ENCODE measurements at regions not wholly inside any gene's neighbourhood (a gene's known extent, or its start where the extent isn't known, plus 50 kb on each side); places are given as distances from the start of the nearest gene placed in this dataset.

DNA sequence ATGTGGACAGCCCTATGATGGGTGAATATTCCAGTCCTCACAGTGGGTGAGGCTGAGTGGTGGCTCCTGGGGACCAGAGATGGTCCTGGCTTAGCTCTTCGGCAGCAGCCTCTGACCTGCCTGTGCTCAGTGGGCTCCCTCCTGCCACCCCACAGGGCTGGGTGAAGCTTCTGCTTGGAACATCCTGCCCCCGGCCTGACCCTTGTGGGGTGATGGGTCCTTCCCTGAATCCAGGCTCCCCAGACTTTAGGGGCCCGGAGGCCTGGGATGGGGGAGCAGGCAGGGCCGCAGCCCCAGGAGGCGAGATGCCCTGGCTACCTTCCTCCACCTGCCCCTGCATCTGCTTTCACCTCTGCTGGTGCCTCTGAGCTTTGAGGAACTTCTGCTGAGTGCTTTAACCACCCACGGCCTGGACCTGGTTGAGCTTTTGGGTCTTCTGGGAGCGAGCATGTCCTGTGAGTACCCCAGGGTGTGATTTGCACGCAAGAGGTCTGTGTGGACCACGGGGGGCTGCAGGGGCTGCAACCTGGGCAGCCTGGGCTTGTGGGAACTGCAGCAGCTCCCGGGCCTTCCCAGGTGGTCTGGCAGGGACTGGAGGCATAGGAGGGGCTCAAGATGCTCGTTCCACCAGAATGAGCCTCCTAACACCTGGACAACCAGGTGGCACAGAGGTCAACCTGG, 159.5 kb downstream of the KIF26A start:
- ATAC-seq (no peak), DNase-seq (ENCODE audit: low read depth in 1 of 2, low spot score in 1 of 2) (no peak), FAIRE-seq (no peak)
- peak overlapping the region in 1 of 2 experiments; percentile 79; a peak in 3 of 6 replicates for H3K27ac ChIP-seq
- no peaks in the 10 kb centered on the region for H3K9me3 ChIP-seq
- ChIA-PET CTCF (interaction anchor here (0.7 to 1.2 kb wide), 2 partner anchors 27 to 203 kb away, joined by 3 read pairs; no protein-coding TSS in a partner anchor), POLR2A (no interaction called here)
- H3K4me1 ChIP-seq: peaks cover 21% of the 10 kb centered on the region
- 42% methylated on average over 8 of the region's 11 CpGs for WGBS (ENCODE audit: missing lambda C conversion rate)
- TF ChIP-seq ESRRA (IDR thresholded peaks at IDR 0.05; ENCODE audit: borderline replicate concordance, low read length): no peak
- TF ChIP-seq NFE2L2 (conservative IDR thresholded peaks at IDR 0.05; ENCODE audit: low read length): no peak
- no peak for TF ChIP-seq HES2 (IDR thresholded peaks at IDR 0.05)
- TF ChIP-seq, protein P1, sequence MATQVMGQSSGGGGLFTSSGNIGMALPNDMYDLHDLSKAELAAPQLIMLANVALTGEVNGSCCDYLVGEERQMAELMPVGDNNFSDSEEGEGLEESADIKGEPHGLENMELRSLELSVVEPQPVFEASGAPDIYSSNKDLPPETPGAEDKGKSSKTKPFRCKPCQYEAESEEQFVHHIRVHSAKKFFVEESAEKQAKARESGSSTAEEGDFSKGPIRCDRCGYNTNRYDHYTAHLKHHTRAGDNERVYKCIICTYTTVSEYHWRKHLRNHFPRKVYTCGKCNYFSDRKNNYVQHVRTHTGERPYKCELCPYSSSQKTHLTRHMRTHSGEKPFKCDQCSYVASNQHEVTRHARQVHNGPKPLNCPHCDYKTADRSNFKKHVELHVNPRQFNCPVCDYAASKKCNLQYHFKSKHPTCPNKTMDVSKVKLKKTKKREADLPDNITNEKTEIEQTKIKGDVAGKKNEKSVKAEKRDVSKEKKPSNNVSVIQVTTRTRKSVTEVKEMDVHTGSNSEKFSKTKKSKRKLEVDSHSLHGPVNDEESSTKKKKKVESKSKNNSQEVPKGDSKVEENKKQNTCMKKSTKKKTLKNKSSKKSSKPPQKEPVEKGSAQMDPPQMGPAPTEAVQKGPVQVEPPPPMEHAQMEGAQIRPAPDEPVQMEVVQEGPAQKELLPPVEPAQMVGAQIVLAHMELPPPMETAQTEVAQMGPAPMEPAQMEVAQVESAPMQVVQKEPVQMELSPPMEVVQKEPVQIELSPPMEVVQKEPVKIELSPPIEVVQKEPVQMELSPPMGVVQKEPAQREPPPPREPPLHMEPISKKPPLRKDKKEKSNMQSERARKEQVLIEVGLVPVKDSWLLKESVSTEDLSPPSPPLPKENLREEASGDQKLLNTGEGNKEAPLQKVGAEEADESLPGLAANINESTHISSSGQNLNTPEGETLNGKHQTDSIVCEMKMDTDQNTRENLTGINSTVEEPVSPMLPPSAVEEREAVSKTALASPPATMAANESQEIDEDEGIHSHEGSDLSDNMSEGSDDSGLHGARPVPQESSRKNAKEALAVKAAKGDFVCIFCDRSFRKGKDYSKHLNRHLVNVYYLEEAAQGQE (IDR thresholded peaks at IDR 0.05): no peak
- no peak for TF ChIP-seq USF2 (IDR thresholded peaks at IDR 0.05)
- TF ChIP-seq EHF (CRISPR knock-in tag; IDR thresholded peaks at IDR 0.05): no peak
- no peak for TF ChIP-seq CEBPB (IDR thresholded peaks at IDR 0.05)
- TF ChIP-seq JUN (IDR thresholded peaks at IDR 0.05): no peak
- TF ChIP-seq MAZ (IDR thresholded peaks at IDR 0.05; ENCODE audit: borderline replicate concordance, low read depth, low read length): no peak
- TF ChIP-seq, protein P2, sequence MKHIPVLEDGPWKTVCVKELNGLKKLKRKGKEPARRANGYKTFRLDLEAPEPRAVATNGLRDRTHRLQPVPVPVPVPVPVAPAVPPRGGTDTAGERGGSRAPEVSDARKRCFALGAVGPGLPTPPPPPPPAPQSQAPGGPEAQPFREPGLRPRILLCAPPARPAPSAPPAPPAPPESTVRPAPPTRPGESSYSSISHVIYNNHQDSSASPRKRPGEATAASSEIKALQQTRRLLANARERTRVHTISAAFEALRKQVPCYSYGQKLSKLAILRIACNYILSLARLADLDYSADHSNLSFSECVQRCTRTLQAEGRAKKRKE (CRISPR knock-in tag; IDR thresholded peaks at IDR 0.05; ENCODE audit: low read depth): no peak
- no peak for TF ChIP-seq HOXA7 (CRISPR knock-in tag; IDR thresholded peaks at IDR 0.05)
- no peak for TF ChIP-seq MAX (IDR thresholded peaks at IDR 0.05)
- no peak for TF ChIP-seq ZSCAN20 (CRISPR knock-in tag; IDR thresholded peaks at IDR 0.05)
- no peak for TF ChIP-seq ZNF302 (CRISPR knock-in tag; IDR thresholded peaks at IDR 0.05)
- no peak for TF ChIP-seq RARB (CRISPR knock-in tag; IDR thresholded peaks at IDR 0.05)
- TF ChIP-seq JUNB (IDR thresholded peaks at IDR 0.05): no peak
- H3K4me2 ChIP-seq: no peak overlapping the region
- no peak overlapping the region for H3K4me3 ChIP-seq

DNA sequence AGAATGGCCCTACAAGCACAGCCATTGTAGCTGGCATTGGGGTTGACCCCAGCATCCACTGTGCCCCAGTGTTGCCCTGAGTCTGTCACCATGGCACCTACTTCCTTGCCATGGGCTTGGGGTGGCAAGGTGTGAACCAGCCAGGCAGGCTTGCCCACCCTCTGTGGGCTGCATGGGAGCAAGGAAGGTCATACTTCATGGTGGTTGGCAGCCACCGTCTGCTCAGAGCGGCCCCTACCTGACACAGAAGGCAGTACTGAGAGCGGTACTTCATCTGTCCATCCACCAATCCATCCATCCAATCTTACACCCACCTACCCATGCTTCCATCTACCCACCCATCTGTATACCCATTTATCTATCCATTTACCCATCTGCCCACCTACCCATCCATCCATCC, 160.1 kb downstream of the KIF26A start:
- H3K4me3 ChIP-seq: no peak overlapping the region
- no peak overlapping the region for H3K27ac ChIP-seq
- FAIRE-seq: no peak
- no peaks in the 10 kb centered on the region for H3K9me3 ChIP-seq
- TF ChIP-seq FOSL2 (IDR thresholded peaks at IDR 0.05) (no peak), FOSL2 (CRISPR knock-in tag; IDR thresholded peaks at IDR 0.05) (no peak), TFCP2L1 (CRISPR knock-in tag; IDR thresholded peaks at IDR 0.05) (no peak), MAX (IDR thresholded peaks at IDR 0.05) (no peak), RNF2 (IDR thresholded peaks at IDR 0.05; ENCODE audit: borderline replicate concordance, low read depth) (no peak), HOXA7 (CRISPR knock-in tag; IDR thresholded peaks at IDR 0.05) (no peak), MAFK (IDR thresholded peaks at IDR 0.05; ENCODE audit: partially characterized antibody) (no peak), ZSCAN20 (CRISPR knock-in tag; IDR thresholded peaks at IDR 0.05) (no peak)
- TF ChIP-seq, protein P3, sequence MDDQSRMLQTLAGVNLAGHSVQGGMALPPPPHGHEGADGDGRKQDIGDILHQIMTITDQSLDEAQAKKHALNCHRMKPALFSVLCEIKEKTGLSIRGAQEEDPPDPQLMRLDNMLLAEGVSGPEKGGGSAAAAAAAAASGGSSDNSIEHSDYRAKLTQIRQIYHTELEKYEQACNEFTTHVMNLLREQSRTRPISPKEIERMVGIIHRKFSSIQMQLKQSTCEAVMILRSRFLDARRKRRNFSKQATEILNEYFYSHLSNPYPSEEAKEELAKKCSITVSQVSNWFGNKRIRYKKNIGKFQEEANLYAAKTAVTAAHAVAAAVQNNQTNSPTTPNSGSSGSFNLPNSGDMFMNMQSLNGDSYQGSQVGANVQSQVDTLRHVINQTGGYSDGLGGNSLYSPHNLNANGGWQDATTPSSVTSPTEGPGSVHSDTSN (IDR thresholded peaks at IDR 0.05): no peak
- TF ChIP-seq, protein P1 (IDR thresholded peaks at IDR 0.05): no peak
- TF ChIP-seq, protein P4, sequence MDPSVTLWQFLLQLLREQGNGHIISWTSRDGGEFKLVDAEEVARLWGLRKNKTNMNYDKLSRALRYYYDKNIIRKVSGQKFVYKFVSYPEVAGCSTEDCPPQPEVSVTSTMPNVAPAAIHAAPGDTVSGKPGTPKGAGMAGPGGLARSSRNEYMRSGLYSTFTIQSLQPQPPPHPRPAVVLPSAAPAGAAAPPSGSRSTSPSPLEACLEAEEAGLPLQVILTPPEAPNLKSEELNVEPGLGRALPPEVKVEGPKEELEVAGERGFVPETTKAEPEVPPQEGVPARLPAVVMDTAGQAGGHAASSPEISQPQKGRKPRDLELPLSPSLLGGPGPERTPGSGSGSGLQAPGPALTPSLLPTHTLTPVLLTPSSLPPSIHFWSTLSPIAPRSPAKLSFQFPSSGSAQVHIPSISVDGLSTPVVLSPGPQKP (IDR thresholded peaks at IDR 0.05; ENCODE audit: low read depth, low read length): no peak
- no peak overlapping the region for H3K4me2 ChIP-seq
- ChIA-PET POLR2A (no interaction called here), CTCF (no interaction called here)
- peaks cover 19% of the 10 kb centered on the region for H3K4me1 ChIP-seq
- no peak for DNase-seq (ENCODE audit: low read depth in 1 of 2, low spot score in 1 of 2)
- no peak for ATAC-seq
- 90% methylated on average over 3 of the region's 3 CpGs for WGBS (ENCODE audit: missing lambda C conversion rate)

All from A549 (cell line).